ENCODE measurements at regions not wholly inside any gene's neighbourhood (a gene's known extent, or its start where the extent isn't known, plus 50 kb on each side); places are given as distances from the start of the nearest gene placed in this dataset.

DNA sequence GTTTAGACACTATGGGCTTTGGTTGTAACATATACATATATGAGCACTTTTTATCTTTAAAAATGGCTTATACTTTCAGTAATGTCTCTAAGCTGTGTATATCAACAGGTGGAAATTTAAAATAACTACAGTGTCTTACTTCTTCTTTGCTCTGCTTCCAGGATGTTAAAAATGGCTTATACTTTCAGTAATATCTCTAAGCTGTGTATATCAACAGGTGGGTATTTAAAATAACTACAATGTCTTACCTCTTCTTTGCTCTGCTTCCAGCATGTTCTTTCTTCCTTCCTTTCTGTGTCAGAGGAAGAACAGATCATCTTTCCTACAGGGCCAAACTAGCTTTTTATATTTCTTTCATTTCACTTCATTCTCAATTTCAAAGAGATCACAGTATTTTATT, 689.6 kb downstream of the EPHA4 start:
- H3K4me3 Mint-ChIP-seq: no peak overlapping the region
- H3K27me3 Mint-ChIP-seq (ENCODE audit: low read depth): no peaks in the 10 kb centered on the region
- H3K27ac Mint-ChIP-seq (ENCODE audit: unreplicated experiment): no peak overlapping the region
- TF ChIP-seq, protein P1, sequence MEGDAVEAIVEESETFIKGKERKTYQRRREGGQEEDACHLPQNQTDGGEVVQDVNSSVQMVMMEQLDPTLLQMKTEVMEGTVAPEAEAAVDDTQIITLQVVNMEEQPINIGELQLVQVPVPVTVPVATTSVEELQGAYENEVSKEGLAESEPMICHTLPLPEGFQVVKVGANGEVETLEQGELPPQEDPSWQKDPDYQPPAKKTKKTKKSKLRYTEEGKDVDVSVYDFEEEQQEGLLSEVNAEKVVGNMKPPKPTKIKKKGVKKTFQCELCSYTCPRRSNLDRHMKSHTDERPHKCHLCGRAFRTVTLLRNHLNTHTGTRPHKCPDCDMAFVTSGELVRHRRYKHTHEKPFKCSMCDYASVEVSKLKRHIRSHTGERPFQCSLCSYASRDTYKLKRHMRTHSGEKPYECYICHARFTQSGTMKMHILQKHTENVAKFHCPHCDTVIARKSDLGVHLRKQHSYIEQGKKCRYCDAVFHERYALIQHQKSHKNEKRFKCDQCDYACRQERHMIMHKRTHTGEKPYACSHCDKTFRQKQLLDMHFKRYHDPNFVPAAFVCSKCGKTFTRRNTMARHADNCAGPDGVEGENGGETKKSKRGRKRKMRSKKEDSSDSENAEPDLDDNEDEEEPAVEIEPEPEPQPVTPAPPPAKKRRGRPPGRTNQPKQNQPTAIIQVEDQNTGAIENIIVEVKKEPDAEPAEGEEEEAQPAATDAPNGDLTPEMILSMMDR (conservative IDR thresholded peaks at IDR 0.05): no peak
- no peaks in the 10 kb centered on the region for H3K9me3 Mint-ChIP-seq
- no peak for DNase-seq (ENCODE audit: low read depth, low spot score)
- peaks cover 13% of the 10 kb centered on the region for H3K4me1 Mint-ChIP-seq
- no peaks in the 10 kb centered on the region for H3K36me3 Mint-ChIP-seq (ENCODE audit: low read depth)

DNA sequence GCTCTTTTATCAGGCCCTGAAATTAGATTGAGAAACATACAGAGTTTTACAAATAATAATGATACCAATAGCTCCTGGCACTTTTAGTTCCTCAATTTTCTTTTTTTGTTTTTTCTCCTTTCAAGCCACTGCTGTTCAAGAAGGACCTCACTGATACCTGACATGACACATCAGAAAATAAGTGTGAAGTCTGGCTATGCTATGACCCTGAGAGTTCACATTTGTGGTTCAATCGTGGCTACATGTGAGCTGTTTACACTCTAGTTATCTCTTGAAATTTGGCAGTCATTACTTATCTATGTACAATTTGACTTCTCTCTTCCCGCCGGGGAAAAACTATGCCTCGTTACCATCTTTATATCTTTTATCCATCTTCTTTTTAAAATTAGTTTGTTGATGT, 686.5 kb downstream of the EPHA4 start:
- Mint-ChIP-seq H3K36me3 (ENCODE audit: low read depth) (no peaks in the 10 kb centered on the region), H3K27ac (ENCODE audit: unreplicated experiment) (no peak overlapping the region), H3K4me3 (no peak overlapping the region), H3K27me3 (ENCODE audit: low read depth) (no peaks in the 10 kb centered on the region), H3K4me1 (peaks cover 27% of the 10 kb centered on the region), H3K9me3 (peaks cover 2% of the 10 kb centered on the region)
- DNase-seq (ENCODE audit: low read depth, low spot score): no peak
- TF ChIP-seq, protein P1 (conservative IDR thresholded peaks at IDR 0.05): no peak

DNA sequence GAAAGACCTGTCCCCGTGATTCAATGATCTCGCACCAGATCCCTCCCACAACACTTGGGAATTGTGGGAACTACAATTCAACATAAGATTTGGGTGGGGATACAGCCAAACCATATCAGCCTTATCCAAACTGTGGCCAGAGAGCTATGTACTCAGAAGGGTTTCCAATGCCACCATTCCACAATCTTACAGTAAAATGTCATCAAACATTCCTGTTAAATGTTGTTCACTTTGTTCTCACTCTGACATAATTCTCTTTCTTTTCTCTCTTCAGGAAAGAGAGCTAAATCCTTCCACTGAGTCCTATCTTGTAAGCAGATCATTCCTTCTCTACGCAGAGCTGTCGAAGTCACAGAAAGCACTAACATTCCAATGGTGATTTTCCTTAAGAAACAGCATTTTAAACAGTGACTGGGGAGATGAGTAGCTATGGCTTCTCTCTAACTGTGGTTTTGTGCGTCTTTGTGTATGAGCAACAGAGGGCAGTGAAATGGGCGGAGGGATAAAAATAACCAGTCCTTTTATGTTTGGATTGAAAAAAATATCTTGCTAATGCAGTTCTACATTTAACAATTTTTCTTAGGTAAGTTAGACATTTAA, 684.7 kb downstream of the EPHA4 start:
- Mint-ChIP-seq H3K4me3 (no peak overlapping the region), H3K4me1 (peaks cover 27% of the 10 kb centered on the region), H3K9me3 (peaks cover 2% of the 10 kb centered on the region), H3K27me3 (ENCODE audit: low read depth) (no peaks in the 10 kb centered on the region), H3K36me3 (ENCODE audit: low read depth) (no peaks in the 10 kb centered on the region), H3K27ac (ENCODE audit: unreplicated experiment) (no peak overlapping the region)
- TF ChIP-seq, protein P1 (conservative IDR thresholded peaks at IDR 0.05): no peak
- DNase-seq (ENCODE audit: low read depth, low spot score): no peak

DNA sequence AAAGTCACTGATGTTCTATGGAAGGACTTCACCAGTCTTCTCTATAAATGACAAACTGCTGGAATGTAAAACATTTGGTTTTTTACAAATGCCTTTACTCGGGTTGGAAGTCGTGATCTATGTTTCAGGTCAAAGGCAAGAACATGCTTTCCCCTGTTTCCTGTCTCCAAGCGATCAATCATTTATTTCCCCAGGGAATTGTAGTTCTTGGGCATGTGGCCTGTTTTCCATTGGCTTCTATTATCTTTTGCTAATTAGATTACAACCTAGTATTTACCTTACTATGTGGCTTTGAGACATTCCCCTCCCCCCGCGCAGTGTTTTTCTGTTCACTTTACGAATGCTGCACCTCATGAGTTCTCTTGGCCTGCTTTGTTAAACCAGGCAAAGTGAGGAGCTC, 684.2 kb downstream of the EPHA4 start:
- H3K9me3 Mint-ChIP-seq: peaks cover 2% of the 10 kb centered on the region
- TF ChIP-seq, protein P1 (conservative IDR thresholded peaks at IDR 0.05): no peak
- H3K27ac Mint-ChIP-seq (ENCODE audit: unreplicated experiment): peak overlapping the region; percentile 45
- no peak overlapping the region for H3K4me3 Mint-ChIP-seq
- no peaks in the 10 kb centered on the region for H3K36me3 Mint-ChIP-seq (ENCODE audit: low read depth)
- H3K27me3 Mint-ChIP-seq (ENCODE audit: low read depth): no peaks in the 10 kb centered on the region
- peaks cover 27% of the 10 kb centered on the region for H3K4me1 Mint-ChIP-seq
- DNase-seq (ENCODE audit: low read depth, low spot score): no peak

DNA sequence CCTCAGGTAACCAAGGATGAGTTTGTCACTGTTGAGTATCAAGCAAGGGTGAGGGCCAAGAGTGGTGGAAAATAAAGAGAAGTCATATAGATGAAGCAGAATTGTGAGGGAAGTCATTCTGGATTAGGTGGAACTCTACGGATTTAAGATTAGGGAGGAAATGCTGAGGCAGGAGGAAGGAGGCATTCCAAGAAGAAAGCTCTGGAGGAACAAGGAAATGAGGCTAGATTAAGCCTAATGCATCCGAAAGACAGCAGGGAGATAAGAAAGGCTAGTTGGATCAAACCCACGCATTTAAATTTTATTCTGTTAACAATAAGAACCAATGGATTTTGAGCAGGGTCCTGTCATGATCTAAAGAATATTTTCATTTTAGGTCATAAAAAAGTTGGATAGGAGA, 681.2 kb downstream of the EPHA4 start:
- no peak overlapping the region for H3K27ac Mint-ChIP-seq (ENCODE audit: unreplicated experiment)
- no peaks in the 10 kb centered on the region for H3K27me3 Mint-ChIP-seq (ENCODE audit: low read depth)
- DNase-seq (ENCODE audit: low read depth, low spot score): no peak
- H3K4me1 Mint-ChIP-seq: peaks cover 27% of the 10 kb centered on the region
- H3K36me3 Mint-ChIP-seq (ENCODE audit: low read depth): no peaks in the 10 kb centered on the region
- TF ChIP-seq, protein P1 (conservative IDR thresholded peaks at IDR 0.05): no peak
- peaks cover 2% of the 10 kb centered on the region for H3K9me3 Mint-ChIP-seq
- no peak overlapping the region for H3K4me3 Mint-ChIP-seq
